ENCODE measurements at regions not wholly inside any gene's neighbourhood (a gene's known extent, or its start where the extent isn't known, plus 50 kb on each side); places are given as distances from the start of the nearest gene placed in this dataset.

DNA sequence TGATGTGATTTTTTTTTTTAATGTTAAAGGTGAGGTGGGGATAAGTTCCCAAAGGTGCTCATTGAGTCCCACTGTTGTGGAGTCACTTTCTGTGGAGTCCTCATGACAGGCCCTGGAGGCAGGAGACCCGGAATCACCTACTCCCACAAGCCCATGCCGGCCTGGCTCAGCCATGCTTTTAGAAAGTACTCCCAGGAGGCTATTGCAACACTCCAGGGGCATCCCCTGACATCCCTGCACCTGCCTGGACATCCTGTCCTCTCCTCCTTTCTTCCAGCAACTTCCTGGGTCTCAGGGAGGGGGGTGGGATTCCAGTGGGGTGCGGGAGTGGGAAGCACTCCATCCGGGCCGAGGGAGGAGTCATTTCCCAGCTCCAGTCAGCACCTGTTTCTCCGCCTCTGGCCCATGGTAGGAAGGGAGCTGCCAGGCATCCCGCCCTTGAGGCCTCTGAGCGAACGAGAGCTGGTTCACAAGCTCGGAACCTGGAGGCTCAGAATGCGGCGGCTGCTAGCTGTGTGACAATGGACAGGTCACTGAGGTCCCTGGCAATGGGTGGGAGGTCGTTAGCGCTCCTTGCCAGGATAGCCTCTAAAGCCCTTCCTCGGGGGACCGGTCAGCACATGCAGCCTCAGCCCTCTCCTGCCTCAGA is 163.9 kb upstream of the ID2 start:
- ATAC-seq (replicated peaks) = no peak
- Mint-ChIP-seq H3K4me3 (no peak overlapping the region), H3K9me3 (peaks cover 2 to 8% of the 10 kb centered on the region in 2 donors), H3K36me3 (ENCODE audit: insufficient read depth) (peaks cover 7% of the 10 kb centered on the region), H3K27me3 (no peaks in the 10 kb centered on the region), H3K27ac (peak overlapping the region; percentile 86 to 98), H3K4me1 (ENCODE audit: low read depth in 2 of 2) (peaks cover 80 to 84% of the 10 kb centered on the region in 2 donors)
- DNase-seq = no peak

DNA sequence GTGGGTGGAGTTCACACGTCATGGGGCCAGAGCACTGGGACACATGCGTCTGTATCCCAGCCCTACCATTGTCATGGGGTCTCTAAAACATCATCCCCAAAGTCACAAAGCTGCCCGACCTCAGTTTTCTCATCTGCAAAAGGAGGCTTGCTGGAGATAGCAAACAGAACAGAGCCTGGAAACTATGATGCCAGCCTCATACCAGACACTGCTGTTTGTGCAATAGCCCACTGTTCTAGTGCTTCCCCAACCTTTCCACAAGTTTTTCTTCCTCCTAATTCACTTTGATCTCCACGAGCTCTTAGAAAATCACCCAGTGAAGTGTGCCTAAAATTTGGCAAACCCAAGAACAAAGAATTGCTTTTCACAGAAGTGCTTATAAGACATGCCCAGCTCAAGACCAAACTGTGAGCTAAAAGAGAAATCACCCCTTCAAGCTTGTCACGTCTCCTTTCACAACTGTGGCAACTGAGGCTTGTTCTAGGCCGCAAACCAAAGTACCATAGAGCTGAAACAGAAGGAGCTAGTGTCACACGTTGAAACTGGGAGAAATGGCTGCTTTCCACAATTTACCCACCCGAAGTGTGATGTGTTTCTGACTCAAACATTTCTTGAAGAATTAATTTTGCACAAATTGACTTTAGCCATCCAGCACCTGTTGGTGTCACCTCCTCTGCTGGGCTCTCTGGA is 162.7 kb upstream of the ID2 start:
- DNase-seq (no peak), ATAC-seq (replicated peaks) (peak; percentile 10)
- Mint-ChIP-seq H3K27me3 (no peaks in the 10 kb centered on the region), H3K9me3 (peaks cover 0 to 2% of the 10 kb centered on the region in 2 donors), H3K36me3 (ENCODE audit: insufficient read depth) (peaks cover 6% of the 10 kb centered on the region), H3K27ac (peak overlapping the region; percentile 86 to 94), H3K4me3 (peak overlapping the region; percentile 33 to 58), H3K4me1 (ENCODE audit: low read depth in 2 of 2) (peaks cover 83% of the 10 kb centered on the region in 2 donors)

DNA sequence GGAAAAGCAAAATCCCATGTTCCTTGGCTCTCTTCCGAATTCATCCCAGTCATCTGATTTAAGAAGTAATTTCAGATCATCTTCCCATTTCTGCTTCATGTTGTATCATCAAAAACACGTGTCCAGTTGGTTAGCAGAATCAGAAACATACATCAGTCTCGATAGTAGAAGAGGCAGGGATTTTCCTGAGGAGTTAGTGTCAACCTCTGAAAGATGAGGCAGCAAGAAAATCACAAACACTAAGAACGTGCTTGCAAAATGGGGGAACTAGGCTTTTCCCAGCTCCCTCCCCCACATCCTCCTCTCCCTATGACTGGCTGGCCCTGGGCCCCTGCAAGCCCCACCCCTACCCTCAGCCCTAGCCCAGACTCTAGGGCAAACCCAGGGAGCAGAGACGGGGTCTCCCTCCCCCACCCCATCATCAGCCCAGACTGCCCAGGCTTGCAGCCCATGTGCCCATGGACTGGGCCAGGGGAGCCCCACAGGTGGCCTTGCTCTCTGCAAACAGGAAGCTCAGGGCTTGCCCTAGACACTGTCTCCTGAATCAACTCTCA is 161.0 kb upstream of the ID2 start:
- H3K27ac Mint-ChIP-seq = peak overlapping the region; percentile 86 to 94
- H3K4me3 Mint-ChIP-seq = peak overlapping the region; percentile 48 to 58
- DNase-seq (no peak), ATAC-seq (replicated peaks) (peak; percentile 50)
- H3K9me3 Mint-ChIP-seq = no peaks in the 10 kb centered on the region
- no peaks in the 10 kb centered on the region for H3K27me3 Mint-ChIP-seq
- peaks cover 6% of the 10 kb centered on the region for H3K36me3 Mint-ChIP-seq (ENCODE audit: insufficient read depth)
- peaks cover 74 to 76% of the 10 kb centered on the region in 2 donors for H3K4me1 Mint-ChIP-seq (ENCODE audit: low read depth in 2 of 2)

DNA sequence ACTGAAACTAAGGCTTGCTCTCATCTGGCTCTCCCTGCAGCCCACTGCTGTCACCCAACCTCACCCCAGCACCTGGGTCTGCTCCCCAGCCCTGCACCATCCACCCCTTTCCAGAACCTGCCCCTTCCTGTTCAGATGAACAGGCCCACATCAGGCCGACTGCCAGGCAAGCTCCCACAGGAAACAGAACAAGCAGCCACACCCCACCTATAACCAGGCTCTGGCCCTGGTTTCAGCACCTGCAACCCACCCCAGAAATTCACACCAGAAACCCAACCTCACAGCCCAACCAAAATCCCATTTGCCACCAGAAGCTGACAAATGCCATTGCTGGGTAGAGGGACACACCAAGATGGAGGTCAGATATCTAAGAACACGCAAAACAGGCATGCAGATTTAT is 159.2 kb upstream of the ID2 start:
- Mint-ChIP-seq H3K27me3 (no peaks in the 10 kb centered on the region), H3K36me3 (ENCODE audit: insufficient read depth) (peaks cover 6% of the 10 kb centered on the region), H3K9me3 (no peaks in the 10 kb centered on the region), H3K27ac (peak overlapping the region; percentile 93 to 94), H3K4me3 (peak overlapping the region; percentile 74 to 81), H3K4me1 (ENCODE audit: low read depth in 2 of 2) (peaks cover 68% of the 10 kb centered on the region in 2 donors)
- ATAC-seq (replicated peaks) = peak; percentile 63
- peak; percentile 16 to 20 (median 19) for DNase-seq

DNA sequence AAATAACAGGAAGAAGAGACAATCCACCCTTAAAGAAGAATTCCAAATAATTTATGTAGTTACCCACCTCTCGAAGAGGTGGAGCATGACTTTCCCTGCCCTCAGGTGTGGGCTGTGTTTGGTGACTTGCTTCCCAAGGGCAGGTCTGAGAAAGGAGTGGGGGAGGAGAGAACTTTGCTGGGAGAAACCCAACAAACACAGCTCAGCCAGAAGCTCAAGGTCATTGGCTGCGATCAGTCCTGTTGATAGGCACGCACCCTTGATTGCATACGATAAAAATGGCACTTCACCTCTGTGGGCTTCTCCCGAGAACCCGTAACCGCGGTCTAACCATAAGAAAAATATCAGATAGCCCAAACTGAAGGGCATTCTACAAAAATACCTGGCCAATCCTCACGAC is 157.5 kb upstream of the ID2 start:
- no peak overlapping the region for H3K4me3 Mint-ChIP-seq
- peaks cover 56 to 64% of the 10 kb centered on the region in 2 donors for H3K4me1 Mint-ChIP-seq (ENCODE audit: low read depth in 2 of 2)
- H3K27me3 Mint-ChIP-seq = no peaks in the 10 kb centered on the region
- H3K9me3 Mint-ChIP-seq = no peaks in the 10 kb centered on the region
- peak overlapping the region; percentile 93 to 94 for H3K27ac Mint-ChIP-seq
- peaks cover 6% of the 10 kb centered on the region for H3K36me3 Mint-ChIP-seq (ENCODE audit: insufficient read depth)
- DNase-seq = no peak
- no peak for ATAC-seq (replicated peaks)

DNA sequence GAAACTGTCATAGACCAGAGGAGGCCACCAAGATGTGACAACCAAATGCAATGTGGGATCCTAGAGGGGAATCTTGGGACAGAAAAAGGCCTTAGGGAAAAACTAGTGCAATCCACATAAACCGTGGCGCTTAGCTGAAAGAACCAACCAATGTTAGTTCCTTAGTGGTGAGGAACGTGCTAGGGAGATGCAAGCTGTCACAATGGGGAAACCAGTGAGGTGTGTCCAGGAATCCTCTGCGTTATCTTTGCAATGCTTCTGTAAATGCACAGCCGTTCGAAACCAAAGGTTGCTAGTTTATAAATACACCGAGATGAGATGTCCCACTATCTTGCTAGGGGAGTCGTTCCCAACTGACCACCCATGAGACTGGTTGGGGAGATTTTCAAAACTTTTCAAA is 157.0 kb upstream of the ID2 start:
- H3K27ac Mint-ChIP-seq = peak overlapping the region; percentile 93 to 94
- no peak overlapping the region for H3K4me3 Mint-ChIP-seq
- H3K4me1 Mint-ChIP-seq (ENCODE audit: low read depth in 2 of 2) = peaks cover 55 to 64% of the 10 kb centered on the region in 2 donors
- DNase-seq (no peak), ATAC-seq (replicated peaks) (no peak)
- H3K36me3 Mint-ChIP-seq (ENCODE audit: insufficient read depth) = peaks cover 6% of the 10 kb centered on the region
- H3K27me3 Mint-ChIP-seq = no peaks in the 10 kb centered on the region
- no peaks in the 10 kb centered on the region for H3K9me3 Mint-ChIP-seq

DNA sequence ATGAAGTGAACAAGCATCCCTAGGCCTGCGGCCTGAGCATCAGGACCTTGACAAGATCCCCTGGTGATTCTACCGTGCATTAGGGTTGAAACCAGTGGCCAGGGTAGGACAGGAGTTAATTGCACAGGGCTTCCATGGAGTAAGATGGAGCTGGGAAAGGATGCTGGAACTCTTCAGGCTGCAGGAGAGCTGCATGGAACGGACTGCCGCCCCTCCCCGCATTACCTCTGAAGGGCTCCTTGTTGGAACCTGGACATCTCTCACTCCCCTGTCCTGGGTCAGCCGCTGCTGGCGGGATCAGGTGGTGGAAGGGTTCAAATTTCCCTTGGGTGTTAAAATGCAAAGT is 156.6 kb upstream of the ID2 start:
- H3K27me3 Mint-ChIP-seq = no peaks in the 10 kb centered on the region
- no peak overlapping the region for H3K4me3 Mint-ChIP-seq
- no peaks in the 10 kb centered on the region for H3K9me3 Mint-ChIP-seq
- H3K27ac Mint-ChIP-seq = peak overlapping the region in 1 of 2 donors; percentile 93
- H3K4me1 Mint-ChIP-seq (ENCODE audit: low read depth in 2 of 2) = peaks cover 52 to 61% of the 10 kb centered on the region in 2 donors
- ATAC-seq (replicated peaks) (no peak), DNase-seq (no peak)
- H3K36me3 Mint-ChIP-seq (ENCODE audit: insufficient read depth) = peaks cover 6% of the 10 kb centered on the region

DNA sequence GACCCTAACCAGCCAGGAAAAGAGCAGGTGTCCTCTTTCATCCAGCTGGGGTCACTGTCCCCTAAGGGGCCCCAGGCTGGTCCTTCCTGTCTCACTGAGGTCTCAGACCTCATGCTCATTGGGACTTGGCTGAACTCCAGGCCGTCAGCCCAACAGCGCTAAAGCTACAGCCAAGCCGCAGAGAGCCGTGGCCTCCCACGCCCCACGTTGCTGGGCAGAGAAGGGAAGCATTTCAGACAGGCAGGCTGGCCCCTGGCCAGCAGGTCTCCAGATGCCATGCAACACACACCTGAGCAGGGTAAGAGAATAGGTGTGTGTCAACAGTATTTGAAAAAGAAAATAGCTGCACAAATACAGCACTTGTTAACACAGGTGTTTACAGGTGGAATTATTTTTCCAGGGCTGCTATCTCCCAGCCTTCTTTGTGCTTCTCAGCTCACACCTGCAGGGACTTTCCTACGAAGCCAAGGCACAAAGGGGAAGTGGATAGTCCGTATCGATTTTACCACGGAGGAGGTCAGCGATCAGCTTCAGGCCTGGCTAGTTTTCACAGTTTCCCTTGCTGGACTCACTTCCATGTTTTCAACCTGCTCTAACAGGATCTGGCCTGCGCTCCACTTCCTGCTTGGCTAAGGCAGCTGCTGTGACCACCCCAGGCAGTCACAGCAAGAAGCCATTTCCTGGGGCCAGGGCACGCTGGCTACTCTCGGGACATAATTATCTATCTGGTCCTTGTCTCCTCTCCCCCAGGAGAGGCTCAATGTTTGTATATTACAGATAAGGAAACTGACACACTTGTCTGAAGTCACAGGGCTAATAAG is 156.1 kb upstream of the ID2 start:
- Mint-ChIP-seq H3K4me1 (ENCODE audit: low read depth in 2 of 2) (peaks cover 46 to 55% of the 10 kb centered on the region in 2 donors), H3K27me3 (no peaks in the 10 kb centered on the region), H3K4me3 (peak overlapping the region in 1 of 2 donors; percentile 37), H3K27ac (peak overlapping the region; percentile 30 to 36), H3K9me3 (no peaks in the 10 kb centered on the region), H3K36me3 (ENCODE audit: insufficient read depth) (peaks cover 6% of the 10 kb centered on the region)
- ATAC-seq (replicated peaks) = peak; percentile 17
- no peak for DNase-seq

DNA sequence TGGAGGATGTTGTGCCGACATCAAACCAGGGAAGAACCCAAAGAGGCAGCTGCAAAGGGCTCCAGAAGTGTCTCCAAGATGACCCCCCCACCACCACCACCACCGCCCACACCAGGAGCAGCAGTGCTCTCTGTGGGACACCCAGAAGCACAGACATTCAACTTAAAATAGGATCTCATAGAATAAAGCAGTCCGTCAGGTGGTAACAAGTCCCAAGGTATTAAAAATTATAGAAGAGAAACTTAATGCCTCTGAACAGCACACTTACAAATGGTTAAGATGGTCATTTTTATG is 155.5 kb upstream of the ID2 start:
- Mint-ChIP-seq H3K4me1 (ENCODE audit: low read depth in 2 of 2) (peaks cover 41 to 50% of the 10 kb centered on the region in 2 donors), H3K27ac (peak overlapping the region; percentile 30 to 36), H3K4me3 (peak overlapping the region in 1 of 2 donors; percentile 37), H3K36me3 (ENCODE audit: insufficient read depth) (peaks cover 6% of the 10 kb centered on the region), H3K27me3 (no peaks in the 10 kb centered on the region), H3K9me3 (peaks cover 0 to 2% of the 10 kb centered on the region in 2 donors)
- no peak for ATAC-seq (replicated peaks)
- DNase-seq = no peak

DNA sequence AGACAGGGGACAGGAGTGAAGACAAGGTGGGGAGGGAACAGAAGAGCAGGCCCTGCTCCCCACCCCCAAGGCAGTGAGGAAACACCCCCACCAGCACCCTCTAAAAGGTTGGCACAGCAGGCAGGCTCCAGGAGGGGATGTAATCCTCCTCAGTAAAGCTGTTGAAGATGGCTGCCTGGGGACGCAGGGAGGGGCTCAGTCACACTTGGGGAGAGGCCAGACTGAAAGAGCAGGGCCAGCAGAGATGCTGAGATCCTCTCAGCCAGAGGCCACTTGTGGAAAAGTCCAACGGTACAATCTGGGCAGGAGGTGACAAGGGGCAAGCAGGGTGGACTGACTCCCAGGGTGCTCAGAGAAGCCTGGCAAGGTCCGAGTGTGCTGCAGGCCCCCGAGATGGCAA is 154.8 kb upstream of the ID2 start:
- Mint-ChIP-seq H3K4me1 (ENCODE audit: low read depth in 2 of 2) (peaks cover 34 to 44% of the 10 kb centered on the region in 2 donors), H3K4me3 (no peak overlapping the region), H3K27me3 (no peaks in the 10 kb centered on the region), H3K9me3 (peaks cover 0 to 2% of the 10 kb centered on the region in 2 donors), H3K36me3 (ENCODE audit: insufficient read depth) (peaks cover 6% of the 10 kb centered on the region), H3K27ac (peak overlapping the region; percentile 30 to 36)
- no peak for DNase-seq
- no peak for ATAC-seq (replicated peaks)

DNA sequence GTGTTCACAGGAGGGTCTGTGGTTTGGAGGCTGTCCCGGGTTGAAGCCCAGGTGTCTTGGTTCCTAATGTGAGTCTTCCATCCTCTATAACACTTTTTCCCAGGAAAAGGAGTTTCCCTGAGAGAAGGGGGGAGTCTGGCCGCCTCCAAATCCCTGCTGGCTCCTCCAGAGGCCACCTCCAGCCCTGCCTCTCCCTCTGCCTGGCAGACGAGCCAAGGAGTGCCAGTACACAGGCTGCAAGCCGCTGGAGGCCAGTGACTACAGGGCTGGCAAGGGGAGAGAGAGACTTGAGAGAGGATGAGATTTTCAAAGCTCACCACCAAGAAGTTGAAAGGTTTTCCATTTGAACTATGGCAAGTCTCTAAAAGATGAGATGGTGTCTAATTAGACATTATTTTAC is 154.2 kb upstream of the ID2 start:
- DNase-seq (no peak), ATAC-seq (replicated peaks) (no peak)
- Mint-ChIP-seq H3K9me3 (peaks cover 0 to 3% of the 10 kb centered on the region in 2 donors), H3K36me3 (ENCODE audit: insufficient read depth) (peaks cover 5% of the 10 kb centered on the region), H3K27ac (peak overlapping the region in 1 of 2 donors; percentile 36), H3K27me3 (no peaks in the 10 kb centered on the region), H3K4me3 (no peak overlapping the region), H3K4me1 (ENCODE audit: low read depth in 2 of 2) (peaks cover 28 to 37% of the 10 kb centered on the region in 2 donors)

DNA sequence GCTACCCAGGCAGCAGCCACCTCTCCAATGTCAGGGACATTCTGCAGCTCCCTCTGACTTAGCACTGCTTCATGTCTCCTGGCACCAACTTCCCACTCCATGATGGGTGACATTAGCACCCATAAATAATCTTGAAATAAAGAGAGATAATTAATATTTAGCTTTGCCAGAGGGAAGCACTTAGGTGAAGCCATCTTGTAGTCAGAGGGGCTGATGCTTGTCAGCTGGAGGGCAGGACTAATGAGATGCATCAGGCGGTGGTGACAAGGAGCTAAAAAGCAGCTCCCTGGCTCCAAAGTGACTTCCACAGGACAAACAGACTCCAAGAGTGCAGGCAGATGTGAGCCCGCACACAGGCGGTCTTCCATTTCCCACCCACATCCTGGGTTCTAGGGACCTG is 153.0 kb upstream of the ID2 start:
- Mint-ChIP-seq H3K36me3 (ENCODE audit: insufficient read depth) (no peaks in the 10 kb centered on the region), H3K4me3 (no peak overlapping the region), H3K4me1 (ENCODE audit: low read depth in 2 of 2) (peaks cover 16 to 26% of the 10 kb centered on the region in 2 donors), H3K27ac (peak overlapping the region in 1 of 2 donors; percentile 44), H3K9me3 (peaks cover 0 to 3% of the 10 kb centered on the region in 2 donors), H3K27me3 (no peaks in the 10 kb centered on the region)
- ATAC-seq (replicated peaks) (no peak), DNase-seq (no peak)

DNA sequence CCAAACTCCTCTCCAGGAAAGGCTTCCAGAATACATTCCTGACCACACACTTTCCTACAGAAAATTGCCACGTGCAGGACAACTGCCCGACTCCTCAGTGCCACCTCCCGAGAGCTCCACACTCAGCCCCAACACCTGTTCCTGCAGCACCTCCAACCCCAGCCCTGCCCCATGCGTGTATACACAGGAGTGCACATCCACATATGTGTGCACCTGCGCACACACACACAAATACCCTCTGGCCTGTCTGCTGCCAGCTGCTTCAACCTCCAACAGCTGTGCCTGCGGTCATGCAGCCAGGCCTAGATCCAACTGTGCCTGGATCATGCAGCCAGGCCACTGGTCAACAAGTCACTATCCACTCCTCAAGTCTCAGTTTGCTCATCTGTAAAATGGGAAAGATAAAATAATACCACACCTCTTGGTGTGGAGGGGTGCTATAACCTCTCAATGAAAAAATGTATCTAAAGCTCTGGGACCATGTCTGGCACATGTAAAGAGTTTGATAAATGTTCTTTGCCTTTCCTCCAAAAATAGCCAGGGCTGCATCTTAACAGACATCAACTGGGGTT is 152.1 kb upstream of the ID2 start:
- no peak for DNase-seq
- Mint-ChIP-seq H3K4me1 (ENCODE audit: low read depth in 2 of 2) (peaks cover 6 to 20% of the 10 kb centered on the region in 2 donors), H3K27me3 (no peaks in the 10 kb centered on the region), H3K9me3 (peaks cover 0 to 3% of the 10 kb centered on the region in 2 donors), H3K36me3 (ENCODE audit: insufficient read depth) (no peaks in the 10 kb centered on the region), H3K27ac (peak overlapping the region in 1 of 2 donors; percentile 87), H3K4me3 (no peak overlapping the region)
- ATAC-seq (replicated peaks) = no peak
